ENCODE measurements at regions not wholly inside any gene's neighbourhood (a gene's known extent, or its start where the extent isn't known, plus 50 kb on each side); places are given as distances from the start of the nearest gene placed in this dataset.

DNA sequence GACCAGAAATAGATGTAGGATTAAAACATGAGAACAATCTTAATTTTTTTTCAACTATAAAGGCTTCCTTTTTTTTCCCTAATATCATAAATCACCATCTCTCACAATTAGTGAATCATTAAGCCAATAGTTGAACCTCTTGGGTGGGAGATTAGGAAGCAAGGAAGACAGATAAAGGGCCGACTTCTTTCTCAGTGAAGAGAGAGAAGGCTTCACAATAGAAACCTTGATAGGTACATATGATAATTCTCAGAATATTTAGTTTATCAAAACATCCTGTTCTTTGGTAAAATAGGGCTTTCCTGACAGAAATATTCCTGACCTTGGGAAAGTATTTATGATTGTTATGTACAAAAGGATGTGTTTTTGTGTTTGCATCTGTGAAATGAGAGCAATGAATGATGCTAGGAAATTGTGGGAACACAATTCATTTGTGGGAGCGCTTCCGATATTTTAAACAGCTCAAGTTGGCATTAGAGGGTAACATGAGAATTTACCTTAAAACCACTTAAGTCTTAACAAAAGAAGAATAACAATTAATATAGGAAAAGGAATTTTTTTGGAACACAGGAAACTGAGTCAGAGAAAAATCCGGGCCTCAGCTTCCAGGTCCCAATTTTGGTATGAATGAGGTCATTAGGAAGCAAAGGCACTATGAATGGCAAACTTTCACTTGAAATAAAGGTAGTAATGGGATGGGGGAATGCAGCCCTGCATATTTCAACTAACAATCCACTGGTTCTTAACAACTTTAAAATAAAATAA, 263.2 kb upstream of the TGFBR2 start:
- Mint-ChIP-seq H3K4me1 (ENCODE audit: low read depth) (no peaks in the 10 kb centered on the region), H3K9me3 (no peaks in the 10 kb centered on the region), H3K27ac (no peak overlapping the region), H3K4me3 (no peak overlapping the region), H3K27me3 (no peaks in the 10 kb centered on the region), H3K36me3 (ENCODE audit: low read depth) (no peaks in the 10 kb centered on the region)
- intact Hi-C loops (cut with micrococcal nuclease), result no loop called here

- Mint-ChIP-seq H3K4me3 (no peak overlapping the region), H3K9me3 (no peaks in the 10 kb centered on the region), H3K27me3 (no peaks in the 10 kb centered on the region), H3K27ac (no peak overlapping the region), H3K4me1 (ENCODE audit: low read depth) (no peaks in the 10 kb centered on the region), H3K36me3 (ENCODE audit: low read depth) (no peaks in the 10 kb centered on the region)
- intact Hi-C loops (cut with micrococcal nuclease), result no loop called here
Measured at GRCh38 chr3:30343861-30344260, 262.5 kb upstream of the TGFBR2 start.

- Mint-ChIP-seq H3K4me1 (ENCODE audit: low read depth) (no peaks in the 10 kb centered on the region), H3K9me3 (no peaks in the 10 kb centered on the region), H3K4me3 (no peak overlapping the region), H3K27me3 (no peaks in the 10 kb centered on the region), H3K27ac (no peak overlapping the region), H3K36me3 (ENCODE audit: low read depth) (no peaks in the 10 kb centered on the region)
- intact Hi-C loops (cut with micrococcal nuclease), result no loop called here
Measured at GRCh38 chr3:30344288-30344687, 262.1 kb upstream of the TGFBR2 start.

DNA sequence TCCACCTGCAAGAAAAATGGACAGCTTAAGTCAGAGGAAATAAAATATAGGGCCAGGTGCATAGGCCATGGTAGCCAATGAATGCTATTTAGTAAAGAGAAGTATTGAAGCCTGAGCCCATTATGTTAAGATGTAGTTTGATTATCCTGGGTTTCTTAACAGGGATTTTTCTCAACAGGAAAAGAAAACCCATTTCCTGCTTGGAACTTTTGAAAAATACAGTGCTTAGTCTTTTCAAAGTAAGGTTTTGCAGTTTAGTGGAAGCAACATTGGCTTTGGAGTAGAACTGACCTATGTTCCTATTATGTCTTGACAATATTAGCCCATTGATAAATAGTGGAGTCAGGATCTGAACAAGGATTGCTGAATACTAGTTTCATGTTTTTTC, 259.5 kb upstream of the TGFBR2 start:
- Mint-ChIP-seq H3K36me3 (ENCODE audit: low read depth) (no peaks in the 10 kb centered on the region), H3K4me1 (ENCODE audit: low read depth) (no peaks in the 10 kb centered on the region), H3K27me3 (no peaks in the 10 kb centered on the region), H3K4me3 (no peak overlapping the region), H3K9me3 (no peaks in the 10 kb centered on the region), H3K27ac (no peak overlapping the region)
- intact Hi-C loops (cut with micrococcal nuclease), result no loop called here

- intact Hi-C loops (cut with micrococcal nuclease), result no loop called here
- H3K36me3 Mint-ChIP-seq (ENCODE audit: low read depth), result no peaks in the 10 kb centered on the region
Measured at GRCh38 chr3:30347679-30348216, 258.7 kb upstream of the TGFBR2 start.

GRCh38 chr3:30349507-30349906, 256.9 kb upstream of the TGFBR2 start:
- no peaks in the 10 kb centered on the region for H3K9me3 Mint-ChIP-seq
- no peaks in the 10 kb centered on the region for H3K36me3 Mint-ChIP-seq (ENCODE audit: low read depth)
- no peak overlapping the region for H3K4me3 Mint-ChIP-seq
- intact Hi-C loops (cut with micrococcal nuclease), result no loop called here
- H3K4me1 Mint-ChIP-seq (ENCODE audit: low read depth), result no peaks in the 10 kb centered on the region
- H3K27ac Mint-ChIP-seq, result no peak overlapping the region
- no peaks in the 10 kb centered on the region for H3K27me3 Mint-ChIP-seq

More at GRCh38 chr3:30347679-30348216, 258.7 kb upstream of the TGFBR2 start:
- Mint-ChIP-seq H3K4me3 (no peak overlapping the region), H3K27me3 (no peaks in the 10 kb centered on the region), H3K4me1 (ENCODE audit: low read depth) (no peaks in the 10 kb centered on the region), H3K27ac (no peak overlapping the region), H3K9me3 (no peaks in the 10 kb centered on the region)

DNA sequence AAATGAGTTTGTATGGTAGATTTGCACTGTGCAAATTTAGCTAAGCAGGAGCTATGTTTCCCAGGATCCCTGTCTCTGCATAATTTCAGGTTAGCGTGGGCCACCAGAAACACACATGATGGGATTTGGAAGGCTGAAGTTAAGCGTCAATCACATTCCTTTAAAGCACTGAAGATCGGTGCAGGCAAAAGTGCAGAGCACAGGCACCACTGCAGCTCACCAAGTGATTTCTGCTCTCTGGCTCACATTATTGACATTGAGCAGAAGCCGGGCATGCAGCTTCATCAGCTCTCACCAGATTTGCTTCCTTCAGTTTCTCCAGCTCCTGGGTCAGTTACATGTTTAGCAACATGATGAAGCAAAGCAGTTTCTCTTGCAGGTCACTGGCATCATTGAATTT, 256.4 kb upstream of the TGFBR2 start:
- Mint-ChIP-seq H3K4me1 (ENCODE audit: low read depth) (no peaks in the 10 kb centered on the region), H3K27ac (no peak overlapping the region), H3K27me3 (no peaks in the 10 kb centered on the region), H3K4me3 (no peak overlapping the region), H3K36me3 (ENCODE audit: low read depth) (no peaks in the 10 kb centered on the region), H3K9me3 (no peaks in the 10 kb centered on the region)
- intact Hi-C loops (cut with micrococcal nuclease), result no loop called here

DNA sequence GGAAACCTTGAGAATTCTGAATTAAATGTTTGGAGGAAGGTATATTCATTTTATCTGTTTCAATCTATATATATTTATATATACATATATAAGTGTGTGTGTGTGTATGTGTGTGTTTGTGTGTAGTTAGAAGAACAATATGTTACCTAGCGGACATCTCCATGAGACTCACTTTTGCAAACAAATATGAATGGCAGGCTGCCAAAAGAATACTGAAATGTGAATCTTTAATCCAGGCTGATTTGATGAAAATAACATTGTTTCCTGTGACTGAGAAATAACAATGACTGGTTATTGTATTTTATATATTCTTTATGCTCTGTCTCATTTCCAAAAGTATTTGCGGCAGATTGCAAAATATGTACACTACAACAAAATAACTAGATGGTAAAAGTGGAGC, 255.5 kb upstream of the TGFBR2 start:
- H3K4me1 Mint-ChIP-seq (ENCODE audit: low read depth), result no peaks in the 10 kb centered on the region
- H3K36me3 Mint-ChIP-seq (ENCODE audit: low read depth), result no peaks in the 10 kb centered on the region
- H3K9me3 Mint-ChIP-seq, result no peaks in the 10 kb centered on the region
- intact Hi-C loops (cut with micrococcal nuclease), result no loop called here
- H3K27ac Mint-ChIP-seq, result no peak overlapping the region
- no peaks in the 10 kb centered on the region for H3K27me3 Mint-ChIP-seq
- no peak overlapping the region for H3K4me3 Mint-ChIP-seq

DNA sequence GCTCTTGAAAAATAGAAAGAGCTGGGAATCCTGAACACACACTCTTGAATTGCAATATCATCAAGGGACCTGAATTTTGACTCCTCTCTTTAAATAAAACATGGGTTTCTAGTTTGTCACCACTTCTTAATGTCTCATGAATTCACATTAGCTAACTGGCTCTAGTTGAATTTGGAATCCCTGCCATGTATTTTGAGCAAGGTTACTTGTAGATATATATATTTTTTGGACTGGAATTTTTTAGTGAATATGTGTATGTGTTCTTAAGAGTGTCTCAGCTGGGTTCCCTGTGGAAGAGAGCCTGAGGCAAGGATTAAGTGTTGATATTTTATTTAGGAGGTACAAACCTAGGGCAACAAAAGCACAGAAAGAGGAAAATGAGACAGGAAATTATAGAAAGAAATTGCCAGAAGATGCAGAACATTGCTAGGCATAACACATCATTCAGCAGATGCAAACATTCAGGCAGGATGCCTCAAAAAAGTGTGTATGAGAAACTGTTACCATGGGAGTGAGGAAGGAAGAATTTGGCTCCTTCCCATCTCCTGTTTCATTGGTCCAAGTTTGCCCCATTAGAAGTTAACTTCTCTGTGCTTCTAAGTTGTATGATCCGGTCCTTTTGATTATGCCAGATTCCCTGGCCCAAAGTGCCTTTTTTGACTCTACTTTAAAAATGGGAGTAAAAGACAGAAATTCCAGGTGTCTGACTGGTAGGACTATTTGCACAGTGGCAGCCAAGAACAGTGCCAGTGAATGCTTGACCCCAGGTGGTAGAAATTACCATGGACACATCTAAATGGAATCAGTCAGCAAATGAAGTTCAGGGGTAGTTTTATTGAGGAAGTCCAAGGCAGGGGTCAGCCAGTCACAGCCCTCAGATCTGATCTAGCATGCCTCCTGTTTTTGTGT, 253.7 kb upstream of the TGFBR2 start:
- Mint-ChIP-seq H3K9me3 (no peaks in the 10 kb centered on the region), H3K4me1 (ENCODE audit: low read depth) (no peaks in the 10 kb centered on the region), H3K4me3 (no peak overlapping the region), H3K36me3 (ENCODE audit: low read depth) (no peaks in the 10 kb centered on the region), H3K27ac (no peak overlapping the region), H3K27me3 (no peaks in the 10 kb centered on the region)
- intact Hi-C loops (cut with micrococcal nuclease), result no loop called here

- no peak overlapping the region for H3K27ac Mint-ChIP-seq
- intact Hi-C loops (cut with micrococcal nuclease), result no loop called here
Measured at GRCh38 chr3:30353711-30354467, 252.5 kb upstream of the TGFBR2 start.

DNA sequence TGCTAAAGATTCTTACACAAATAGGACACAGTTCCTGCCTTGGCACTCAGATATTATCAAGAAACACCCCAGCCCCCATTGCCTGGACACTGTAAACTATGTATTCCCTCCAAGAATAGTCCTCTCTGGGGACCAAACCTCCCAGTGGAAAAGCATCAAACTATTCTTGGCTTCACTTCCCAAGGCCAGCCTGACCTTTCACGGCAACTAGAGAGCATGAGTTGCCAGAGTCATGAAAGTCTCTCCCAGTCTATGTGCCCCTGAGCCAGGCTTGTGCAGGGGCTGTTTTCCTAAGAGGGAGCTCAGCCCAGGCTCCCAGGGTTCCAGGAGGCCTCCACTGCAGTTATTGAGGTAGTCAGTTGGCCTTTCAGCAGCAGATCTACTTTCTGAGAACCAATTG, 251.9 kb upstream of the TGFBR2 start:
- Mint-ChIP-seq H3K27me3 (no peaks in the 10 kb centered on the region), H3K27ac (no peak overlapping the region), H3K36me3 (ENCODE audit: low read depth) (no peaks in the 10 kb centered on the region), H3K4me1 (ENCODE audit: low read depth) (no peaks in the 10 kb centered on the region), H3K9me3 (no peaks in the 10 kb centered on the region), H3K4me3 (no peak overlapping the region)
- intact Hi-C loops (cut with micrococcal nuclease), result no loop called here

More at GRCh38 chr3:30353711-30354467, 252.5 kb upstream of the TGFBR2 start:
- Mint-ChIP-seq H3K36me3 (ENCODE audit: low read depth) (no peaks in the 10 kb centered on the region), H3K4me3 (no peak overlapping the region), H3K27me3 (no peaks in the 10 kb centered on the region), H3K4me1 (ENCODE audit: low read depth) (no peaks in the 10 kb centered on the region), H3K9me3 (no peaks in the 10 kb centered on the region)

DNA sequence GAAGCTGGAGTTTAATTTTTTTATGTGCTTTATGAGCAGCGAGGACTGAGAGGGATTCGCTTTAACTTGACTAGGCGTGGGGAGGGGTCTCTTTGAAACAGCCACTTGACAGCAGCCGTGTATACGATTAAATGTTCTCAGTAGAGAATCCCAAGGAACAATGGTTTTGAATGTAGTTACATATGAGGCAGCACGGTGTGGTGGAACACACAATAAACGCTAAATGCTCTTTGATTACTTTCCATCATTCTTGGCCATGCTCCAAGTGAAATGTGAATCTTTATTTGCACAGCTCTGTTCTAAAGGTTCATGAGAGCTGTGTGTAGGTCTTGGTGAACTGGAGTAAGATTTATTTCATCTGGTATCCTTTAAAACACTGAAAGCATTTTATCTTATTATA, 251.4 kb upstream of the TGFBR2 start:
- intact Hi-C loops (cut with micrococcal nuclease), result no loop called here
- H3K9me3 Mint-ChIP-seq, result no peaks in the 10 kb centered on the region
- H3K36me3 Mint-ChIP-seq (ENCODE audit: low read depth), result no peaks in the 10 kb centered on the region
- H3K27ac Mint-ChIP-seq, result no peak overlapping the region
- no peaks in the 10 kb centered on the region for H3K4me1 Mint-ChIP-seq (ENCODE audit: low read depth)
- H3K4me3 Mint-ChIP-seq, result no peak overlapping the region
- H3K27me3 Mint-ChIP-seq, result no peaks in the 10 kb centered on the region

DNA sequence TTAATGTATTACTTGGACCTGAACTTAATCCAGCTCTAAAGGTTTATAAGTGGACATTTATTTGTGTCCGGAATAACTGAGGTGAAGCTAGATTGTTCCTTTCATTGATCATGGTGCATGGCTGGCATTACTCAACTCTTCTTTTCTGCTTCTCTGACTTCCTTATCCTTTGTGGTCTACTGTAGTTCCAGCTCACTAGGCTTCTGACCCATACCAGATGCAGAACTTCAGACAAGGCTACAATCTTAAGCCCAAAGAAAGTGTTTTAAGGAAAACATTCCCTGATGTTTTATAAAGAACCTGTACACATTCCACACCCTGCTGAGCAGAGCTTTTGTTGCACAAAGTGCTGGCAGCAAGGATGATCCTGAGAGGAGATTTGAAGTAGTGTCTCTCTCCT, 250.8 kb upstream of the TGFBR2 start:
- H3K36me3 Mint-ChIP-seq (ENCODE audit: low read depth), result no peaks in the 10 kb centered on the region
- no peaks in the 10 kb centered on the region for H3K27me3 Mint-ChIP-seq
- no peaks in the 10 kb centered on the region for H3K9me3 Mint-ChIP-seq
- H3K4me3 Mint-ChIP-seq, result no peak overlapping the region
- intact Hi-C loops (cut with micrococcal nuclease), result no loop called here
- no peak overlapping the region for H3K27ac Mint-ChIP-seq
- no peaks in the 10 kb centered on the region for H3K4me1 Mint-ChIP-seq (ENCODE audit: low read depth)

All from dendritic cell treated with granulocyte-macrophage colony-stimulating factor and Interleukin-4, amounts not matched to agents 40 ng/mL and 50 ng/mL, for 4 days (primary cell).